ENCODE measurements at regions not wholly inside any gene's neighbourhood (a gene's known extent, or its start where the extent isn't known, plus 50 kb on each side); places are given as distances from the start of the nearest gene placed in this dataset.
A peak's percentile ranks its signal among the peaks of the same experiment; 100 is the strongest.

GRCh38 chr2:38505779-38506178 lies 96.9 kb downstream of the HNRNPLL start:
- Histone ChIP-seq H3K27ac (no peak overlapping the region), H3K4me1 (peaks cover 0 to 29% (median 14%) of the 10 kb centered on the region in 9 donors), H3K36me3 (no peaks in the 10 kb centered on the region), H3K9me3 (peaks cover 0 to 14% (median 5%) of the 10 kb centered on the region in 11 donors), H3K27me3 (no peaks in the 10 kb centered on the region), H3K4me3 (no peak overlapping the region)
- TF ChIP-seq CTCF (IDR thresholded peaks at IDR 0.05): no peak
- ATAC-seq: peak in 6 of 8 donors; percentile 42 to 93 (median 62)
- 52 to 70% methylated on average over 3 of the region's 3 CpGs for WGBS, 2 donors
- DNase-seq: peak in 1 of 2 donors; percentile 32
- intact Hi-C loops (cut with DNase I): loop anchor here in 6 of 10 donors (5.0 to 10.0 kb wide), 3 partner anchors 188 to 198 kb away; no protein-coding TSS in a partner anchor

GRCh38 chr2:38504169-38504568 lies 98.6 kb downstream of the HNRNPLL start:
- no peak for DNase-seq
- Histone ChIP-seq H3K9me3 (peaks cover 0 to 14% (median 5%) of the 10 kb centered on the region in 11 donors), H3K27ac (no peak overlapping the region), H3K27me3 (no peaks in the 10 kb centered on the region), H3K4me3 (no peak overlapping the region), H3K36me3 (no peaks in the 10 kb centered on the region), H3K4me1 (peaks cover 3 to 33% (median 24%) of the 10 kb centered on the region in 9 donors)
- intact Hi-C loops (cut with DNase I): loop anchor here in 4 of 10 donors (5.0 to 10.0 kb wide), 2 partner anchors 187 to 189 kb away; no protein-coding TSS in a partner anchor
- no peak for TF ChIP-seq CTCF (IDR thresholded peaks at IDR 0.05)
- no peak for ATAC-seq
- 85 to 100% methylated on average over 3 of the region's 3 CpGs for WGBS, 2 donors

- Histone ChIP-seq H3K9me3 (peaks cover 0 to 14% (median 5%) of the 10 kb centered on the region in 11 donors), H3K27me3 (no peaks in the 10 kb centered on the region), H3K27ac (no peak overlapping the region), H3K36me3 (no peaks in the 10 kb centered on the region), H3K4me3 (no peak overlapping the region), H3K4me1 (peaks cover 0 to 39% (median 14%) of the 10 kb centered on the region in 9 donors)
- TF ChIP-seq CTCF (IDR thresholded peaks at IDR 0.05): no peak
- 91 to 98% methylated on average over 1 of the region's 1 CpG for WGBS, 2 donors
- ATAC-seq (no peak), DNase-seq (no peak)
- intact Hi-C loops (cut with DNase I): loop anchor here in 4 of 10 donors (5.0 to 10.0 kb wide), 2 partner anchors 185 to 187 kb away; no protein-coding TSS in a partner anchor
Observed at GRCh38 chr2:38502107-38502506, 100.6 kb downstream of the HNRNPLL start.

- no peaks in the 10 kb centered on the region for H3K36me3 ChIP-seq
- H3K4me3 ChIP-seq: no peak overlapping the region
- DNase-seq (no peak), ATAC-seq (peak in 1 of 8 donors; percentile 13)
- WGBS, 2 donors: 82% methylated on average over 12 of the region's 12 CpGs
- intact Hi-C loops (cut with DNase I): loop anchor here in 4 of 10 donors (5.0 to 10.0 kb wide), 2 partner anchors 183 to 185 kb away; no protein-coding TSS in a partner anchor
- H3K27me3 ChIP-seq: no peaks in the 10 kb centered on the region
- H3K9me3 ChIP-seq: peaks cover 0 to 14% (median 5%) of the 10 kb centered on the region in 11 donors
- peaks cover 0 to 44% (median 14%) of the 10 kb centered on the region in 9 donors for H3K4me1 ChIP-seq
- TF ChIP-seq CTCF (IDR thresholded peaks at IDR 0.05): no peak
- H3K27ac ChIP-seq: peak overlapping the region in 1 of 10 donors; percentile 26
Observed at GRCh38 chr2:38500283-38500634, 102.5 kb downstream of the HNRNPLL start.

Data from heart right ventricle (tissue), 16 donors.